NCI-H82 (cell line): ENCODE measurements at regions not wholly inside any gene's neighbourhood (a gene's known extent, or its start where the extent isn't known, plus 50 kb on each side); places are given as distances from the start of the nearest gene placed in this dataset.

Experiments used
- DNase-seq: peaks from one replicate; lab custom pipeline; 2025; lab: John Stamatoyannopoulos, UW

- no peak for DNase-seq
Measured at GRCh38 chr1:37389327-37389726, 85.1 kb upstream of the ZC3H12A start.

GRCh38 chr1:37391211-37392011 is 83.0 kb upstream of the ZC3H12A start:
- peak; percentile 85 for DNase-seq

GRCh38 chr1:37392051-37392450 is 82.3 kb upstream of the ZC3H12A start:
- DNase-seq, result no peak

- peak; percentile 80 for DNase-seq
Measured at GRCh38 chr1:37393173-37394120, 80.9 kb upstream of the ZC3H12A start.

GRCh38 chr1:37394574-37395464 is 79.6 kb upstream of the ZC3H12A start:
- DNase-seq, result peak; percentile 93

- no peak for DNase-seq
Measured at GRCh38 chr1:37398096-37398495, 76.3 kb upstream of the ZC3H12A start.

- no peak for DNase-seq
Measured at GRCh38 chr1:37399205-37399604, 75.2 kb upstream of the ZC3H12A start.

GRCh38 chr1:37399830-37400464 is 74.4 kb upstream of the ZC3H12A start:
- DNase-seq, result no peak

- no peak for DNase-seq
Measured at GRCh38 chr1:37400466-37401225, 73.7 kb upstream of the ZC3H12A start.

GRCh38 chr1:37403166-37403565 is 71.2 kb upstream of the ZC3H12A start:
- peak; percentile 39 for DNase-seq

GRCh38 chr1:37404711-37405110 is 69.7 kb upstream of the ZC3H12A start:
- peak; percentile 34 for DNase-seq

- DNase-seq, result peak; percentile 96
Measured at GRCh38 chr1:37410105-37410504, 64.3 kb upstream of the ZC3H12A start.

GRCh38 chr1:37410815-37411214 is 63.6 kb upstream of the ZC3H12A start:
- peak; percentile 49 for DNase-seq

GRCh38 chr1:37415611-37416244 is 58.7 kb upstream of the ZC3H12A start:
- no peak for DNase-seq

GRCh38 chr1:37420456-37420855 is 53.9 kb upstream of the ZC3H12A start:
- DNase-seq, result no peak

GRCh38 chr1:37423810-37424209 is 50.6 kb upstream of the ZC3H12A start:
- DNase-seq, result no peak

- no peak for DNase-seq
Measured at GRCh38 chr1:37424523-37424922, 49.9 kb upstream of the ZC3H12A start.
